Germinal center (tissue), 1 donor: ENCODE measurements at regions not wholly inside any gene's neighbourhood (a gene's known extent, or its start where the extent isn't known, plus 50 kb on each side); places are given as distances from the start of the nearest gene placed in this dataset.

Experiments used
- DNase-seq: peaks from one replicate; pipeline ENCODE4 v3.0.0; 2012; ENCODE audit warnings: mixed read lengths, low spot score

GRCh38 chr6:165876588-165876987 is 213.5 kb upstream of the PDE10A start:
- no peak for DNase-seq

- DNase-seq, result no peak
Measured at GRCh38 chr6:165875946-165876345, 212.9 kb upstream of the PDE10A start.

GRCh38 chr6:165873976-165874375 is 210.9 kb upstream of the PDE10A start:
- DNase-seq, result no peak

- DNase-seq, result no peak
Measured at GRCh38 chr6:165872811-165873210, 209.8 kb upstream of the PDE10A start.

GRCh38 chr6:165872311-165872710 is 209.3 kb upstream of the PDE10A start:
- DNase-seq, result no peak

- no peak for DNase-seq
Measured at GRCh38 chr6:165871571-165871970, 208.5 kb upstream of the PDE10A start.

GRCh38 chr6:165869526-165869925 is 206.5 kb upstream of the PDE10A start:
- no peak for DNase-seq

- no peak for DNase-seq
Measured at GRCh38 chr6:165864925-165865324, 201.9 kb upstream of the PDE10A start.

- no peak for DNase-seq
Measured at GRCh38 chr6:165864218-165864617, 201.2 kb upstream of the PDE10A start.

- DNase-seq, result no peak
Measured at GRCh38 chr6:165863801-165864200, 200.8 kb upstream of the PDE10A start.

GRCh38 chr6:165862813-165863212 is 199.8 kb upstream of the PDE10A start:
- DNase-seq, result no peak

- DNase-seq, result no peak
Measured at GRCh38 chr6:165861226-165861625, 198.2 kb upstream of the PDE10A start.

GRCh38 chr6:165858586-165858985 is 195.5 kb upstream of the PDE10A start:
- DNase-seq, result no peak

GRCh38 chr6:165855856-165856255 is 192.8 kb upstream of the PDE10A start:
- DNase-seq, result no peak

GRCh38 chr6:165854863-165855593 is 192.0 kb upstream of the PDE10A start:
- DNase-seq, result no peak

GRCh38 chr6:165854061-165854862 is 191.2 kb upstream of the PDE10A start:
- no peak for DNase-seq

- DNase-seq, result no peak
Measured at GRCh38 chr6:165852676-165853075, 189.6 kb upstream of the PDE10A start.

- peak; percentile 66 for DNase-seq
Measured at GRCh38 chr6:165850434-165851019, 187.5 kb upstream of the PDE10A start.

- no peak for DNase-seq
Measured at GRCh38 chr6:165849534-165850430, 186.7 kb upstream of the PDE10A start.

GRCh38 chr6:165848086-165848426 is 185.0 kb upstream of the PDE10A start:
- DNase-seq, result no peak

GRCh38 chr6:165847407-165848085 is 184.5 kb upstream of the PDE10A start:
- DNase-seq, result no peak
